Fibroblast of the aortic adventitia (primary cell): ENCODE measurements at regions not wholly inside any gene's neighbourhood (a gene's known extent, or its start where the extent isn't known, plus 50 kb on each side); places are given as distances from the start of the nearest gene placed in this dataset.
A peak's percentile ranks its signal among the peaks of the same experiment; 100 is the strongest.

Source experiments
- DNase-seq: peaks from one replicate; pipeline ENCODE4 v3.0.0-alpha.2; 2010; ENCODE audit warnings: low read depth
- H3K4me3 ChIP-seq: 2 replicates; pipeline ENCODE4 v1.5.1; 2011; ENCODE audit warnings: low read depth, mild to moderate bottlenecking, control low read depth, low read length, moderate library complexity
- CTCF ChIP-seq: IDR thresholded peaks from 2 replicates; pipeline ENCODE4 v1.5.1; 2011; ENCODE audit warnings: mild to moderate bottlenecking, low read length, control low read depth, inconsistent platforms; ENCODE audit not compliant: insufficient read depth

DNA sequence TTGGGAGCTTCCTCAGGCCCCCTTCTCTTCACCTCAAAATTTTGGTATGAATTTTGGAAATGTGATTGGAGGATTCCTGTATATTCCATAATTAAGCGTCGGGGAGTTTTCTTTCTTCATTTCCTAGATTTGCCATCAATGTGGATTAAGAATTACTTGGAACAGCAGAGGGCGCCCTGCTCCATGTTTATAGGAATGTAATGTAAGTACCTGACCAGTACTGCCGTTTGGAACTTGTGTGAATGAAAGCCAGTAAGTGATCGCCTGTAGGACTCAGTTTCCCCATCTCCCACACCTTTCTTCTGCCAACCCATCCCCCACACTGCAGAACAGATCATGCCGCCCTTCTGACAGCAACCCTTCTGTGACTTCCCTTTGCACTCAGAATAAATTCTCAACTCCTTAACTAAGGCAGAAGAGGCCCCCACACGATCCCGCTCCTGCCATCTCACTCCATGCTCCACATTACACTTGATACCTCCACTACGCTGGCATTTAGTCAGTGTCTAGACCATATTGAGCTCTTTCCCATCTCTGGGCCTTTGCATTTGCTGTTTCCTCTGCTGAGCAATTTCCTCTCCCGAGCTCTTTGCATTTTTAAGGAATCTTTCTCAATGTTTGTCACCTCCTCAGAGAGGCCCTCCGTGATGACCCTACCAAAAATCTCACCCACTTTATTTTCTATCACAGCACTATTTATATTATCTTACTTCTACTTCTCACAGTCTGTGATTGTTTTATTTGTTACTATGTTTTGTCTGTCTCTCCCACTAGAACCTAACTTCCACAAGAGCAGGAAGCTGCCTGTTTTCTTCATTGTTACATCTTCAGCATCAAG is 79.5 kb upstream of the HTR4 start:
- peak; percentile 59 for TF ChIP-seq CTCF
- DNase-seq = peak; percentile 90
- no peak overlapping the region for H3K4me3 ChIP-seq

- DNase-seq = no peak
- TF ChIP-seq CTCF = no peak
Observed at GRCh38 chr5:148734518-148734917, 80.2 kb upstream of the HTR4 start.

DNA sequence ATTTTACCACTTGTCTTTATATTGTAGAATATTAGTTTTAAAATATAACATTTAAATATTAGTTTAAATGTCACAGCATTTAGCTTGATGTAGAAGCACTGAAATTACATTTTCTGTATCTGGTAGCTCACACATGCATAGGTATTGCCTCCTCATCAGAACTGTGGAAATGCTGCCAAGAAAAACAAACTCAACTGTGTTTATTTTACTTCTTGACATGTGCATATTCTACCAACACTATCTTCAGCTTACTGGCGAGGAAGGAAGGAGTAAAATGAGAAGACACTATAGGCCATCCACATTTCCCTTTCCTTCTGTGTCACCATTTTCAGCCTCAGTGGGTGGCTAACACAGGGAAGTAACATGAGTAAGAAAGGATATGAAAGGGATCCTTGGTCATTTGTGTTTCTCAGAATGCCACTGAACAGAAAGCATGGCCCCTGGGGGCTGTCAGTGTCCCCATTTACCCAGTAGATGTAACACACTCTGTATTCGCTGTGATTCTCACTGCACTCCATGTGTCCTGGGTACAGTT is 81.0 kb upstream of the HTR4 start:
- TF ChIP-seq CTCF = no peak
- DNase-seq = no peak
- H3K4me3 ChIP-seq = no peak overlapping the region

More at GRCh38 chr5:148734518-148734917, 80.2 kb upstream of the HTR4 start:
- H3K4me3 ChIP-seq = no peak overlapping the region

DNA sequence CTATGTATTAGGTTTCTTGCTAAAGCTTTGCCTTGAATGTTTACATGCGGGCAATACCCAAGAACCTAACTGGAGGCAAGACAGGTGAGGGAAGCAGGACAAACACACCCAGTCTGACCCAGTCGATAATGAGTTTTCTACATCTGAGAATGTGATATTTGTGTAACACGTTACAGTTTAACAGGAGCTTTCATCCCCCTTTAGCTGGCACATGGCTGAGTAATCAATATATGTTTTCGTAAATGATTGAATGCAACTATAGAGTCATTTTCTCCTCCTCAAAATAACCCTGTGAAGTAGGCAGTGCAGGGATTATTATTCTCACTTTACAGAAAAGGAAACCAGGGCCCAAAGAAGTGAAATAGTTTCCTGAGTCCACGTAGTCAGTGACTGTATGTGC is 84.7 kb upstream of the HTR4 start:
- H3K4me3 ChIP-seq = no peak overlapping the region
- no peak for DNase-seq
- TF ChIP-seq CTCF = no peak

- no peak for TF ChIP-seq CTCF
- peak; percentile 49 for DNase-seq
- no peak overlapping the region for H3K4me3 ChIP-seq
Observed at GRCh38 chr5:148739524-148739923, 85.2 kb upstream of the HTR4 start.

- DNase-seq = no peak
- no peak for TF ChIP-seq CTCF
- no peak overlapping the region for H3K4me3 ChIP-seq
Observed at GRCh38 chr5:148740079-148740858, 85.9 kb upstream of the HTR4 start.
